ENCODE measurements at regions not wholly inside any gene's neighbourhood (a gene's known extent, or its start where the extent isn't known, plus 50 kb on each side); places are given as distances from the start of the nearest gene placed in this dataset.

GRCh38 chr5:167880420-167880819 lies 411.0 kb upstream of the WWC1 start:
- intact Hi-C loops (cut with micrococcal nuclease) = no loop called here
- Histone ChIP-seq H3K4me3 (ENCODE audit: low read length) (no peak overlapping the region), H3K4me1 (ENCODE audit: control insufficient read depth, insufficient read depth, low read length) (no peaks in the 10 kb centered on the region), H3K9me3 (ENCODE audit: control insufficient read depth, insufficient read depth, low read length) (no peaks in the 10 kb centered on the region), H3K27me3 (ENCODE audit: control insufficient read depth, insufficient read depth, low read length) (no peaks in the 10 kb centered on the region), H3K36me3 (ENCODE audit: control insufficient read depth, insufficient read depth, low read length) (no peaks in the 10 kb centered on the region), H3K27ac (ENCODE audit: low read length) (no peak overlapping the region)
- no peak for TF ChIP-seq CTCF (IDR thresholded peaks at IDR 0.05)
- Mint-ChIP-seq H3K9me3 (peaks cover under 1 to 11% of the 10 kb centered on the region in 2 donors), H3K36me3 (no peaks in the 10 kb centered on the region), H3K4me3 (no peak overlapping the region), H3K27me3 (ENCODE audit: low read depth in 2 of 2) (no peaks in the 10 kb centered on the region), H3K4me1 (no peaks in the 10 kb centered on the region), H3K27ac (no peak overlapping the region)
- ATAC-seq (no peak), DNase-seq (no peak)
- WGBS (ENCODE audit: insufficient coverage) = 59% methylated on average over 1 of the region's 1 CpG

- Mint-ChIP-seq H3K9me3 (peaks cover 0 to 10% of the 10 kb centered on the region in 2 donors), H3K27me3 (ENCODE audit: low read depth in 2 of 2) (no peaks in the 10 kb centered on the region), H3K27ac (no peak overlapping the region), H3K4me3 (no peak overlapping the region), H3K36me3 (no peaks in the 10 kb centered on the region), H3K4me1 (no peaks in the 10 kb centered on the region)
- Histone ChIP-seq H3K4me3 (ENCODE audit: low read length) (no peak overlapping the region), H3K27me3 (ENCODE audit: control insufficient read depth, insufficient read depth, low read length) (no peaks in the 10 kb centered on the region), H3K27ac (ENCODE audit: low read length) (no peak overlapping the region), H3K36me3 (ENCODE audit: control insufficient read depth, insufficient read depth, low read length) (no peaks in the 10 kb centered on the region), H3K4me1 (ENCODE audit: control insufficient read depth, insufficient read depth, low read length) (no peaks in the 10 kb centered on the region), H3K9me3 (ENCODE audit: control insufficient read depth, insufficient read depth, low read length) (no peaks in the 10 kb centered on the region)
- intact Hi-C loops (cut with micrococcal nuclease) = no loop called here
- no CpG with 5 or more reads among the region's 1 CpG for WGBS (ENCODE audit: insufficient coverage)
- no peak for TF ChIP-seq CTCF (IDR thresholded peaks at IDR 0.05)
- DNase-seq (no peak), ATAC-seq (no peak)
These were observed 410.4 kb upstream of the WWC1 start for GRCh38 chr5:167881041-167881440.

- H3K27ac Mint-ChIP-seq = no peak overlapping the region
- Histone ChIP-seq H3K36me3 (ENCODE audit: control insufficient read depth, insufficient read depth, low read length) (no peaks in the 10 kb centered on the region), H3K9me3 (ENCODE audit: control insufficient read depth, insufficient read depth, low read length) (no peaks in the 10 kb centered on the region), H3K27ac (ENCODE audit: low read length) (no peak overlapping the region), H3K4me1 (ENCODE audit: control insufficient read depth, insufficient read depth, low read length) (no peaks in the 10 kb centered on the region), H3K27me3 (ENCODE audit: control insufficient read depth, insufficient read depth, low read length) (no peaks in the 10 kb centered on the region), H3K4me3 (ENCODE audit: low read length) (no peak overlapping the region)
- no peaks in the 10 kb centered on the region for H3K36me3 Mint-ChIP-seq
- H3K4me3 Mint-ChIP-seq = no peak overlapping the region
- TF ChIP-seq CTCF (IDR thresholded peaks at IDR 0.05) = no peak
- intact Hi-C loops (cut with micrococcal nuclease) = no loop called here
- WGBS (ENCODE audit: insufficient coverage) = no CpG with 5 or more reads among the region's 1 CpG
- DNase-seq = no peak
- no peaks in the 10 kb centered on the region for H3K27me3 Mint-ChIP-seq (ENCODE audit: low read depth in 2 of 2)
- ATAC-seq = no peak
- H3K4me1 Mint-ChIP-seq = no peaks in the 10 kb centered on the region
- H3K9me3 Mint-ChIP-seq = peaks cover 0 to 6% of the 10 kb centered on the region in 2 donors
These were observed 405.2 kb upstream of the WWC1 start for GRCh38 chr5:167886196-167886595.

- H3K4me3 ChIP-seq (ENCODE audit: low read length) = no peak overlapping the region
- no peak overlapping the region for H3K27ac Mint-ChIP-seq
- no peak overlapping the region for H3K4me3 Mint-ChIP-seq
- no peak overlapping the region for H3K27ac ChIP-seq (ENCODE audit: low read length)
- H3K4me1 Mint-ChIP-seq = no peaks in the 10 kb centered on the region
- H3K36me3 ChIP-seq (ENCODE audit: control insufficient read depth, insufficient read depth, low read length) = no peaks in the 10 kb centered on the region
- WGBS (ENCODE audit: insufficient coverage) = 67% methylated on average over 1 of the region's 1 CpG
- peaks cover 0 to 3% of the 10 kb centered on the region in 2 donors for H3K9me3 Mint-ChIP-seq
- no peak for DNase-seq
- H3K36me3 Mint-ChIP-seq = no peaks in the 10 kb centered on the region
- ATAC-seq = no peak
- H3K9me3 ChIP-seq (ENCODE audit: control insufficient read depth, insufficient read depth, low read length) = no peaks in the 10 kb centered on the region
- H3K27me3 ChIP-seq (ENCODE audit: control insufficient read depth, insufficient read depth, low read length) = no peaks in the 10 kb centered on the region
- H3K27me3 Mint-ChIP-seq (ENCODE audit: low read depth in 2 of 2) = no peaks in the 10 kb centered on the region
- TF ChIP-seq CTCF (IDR thresholded peaks at IDR 0.05) = no peak
- H3K4me1 ChIP-seq (ENCODE audit: control insufficient read depth, insufficient read depth, low read length) = no peaks in the 10 kb centered on the region
- intact Hi-C loops (cut with micrococcal nuclease) = no loop called here
These were observed 403.1 kb upstream of the WWC1 start for GRCh38 chr5:167888393-167888792.

Data from natural killer cell (primary cell).